PFSK-1 (cell line): ENCODE measurements at regions not wholly inside any gene's neighbourhood (a gene's known extent, or its start where the extent isn't known, plus 50 kb on each side); places are given as distances from the start of the nearest gene placed in this dataset.

Experiments
- FOXP2 ChIP-seq: optimal IDR thresholded peaks from 2 replicates; pipeline ENCODE3; 2011; ENCODE audit warnings: borderline replicate concordance, control low read depth, inconsistent platforms; ENCODE audit not compliant: insufficient read depth; ENCODE audit errors: extremely low read length, extremely low read depth
- POLR2AphosphoS5 ChIP-seq: IDR thresholded peaks from 2 replicates; pipeline ENCODE4 v1.6.1; 2012; ENCODE audit warnings: low read depth, mild to moderate bottlenecking, control low read depth, low read length, moderate library complexity
- REST ChIP-seq, 2 experiments: IDR thresholded peaks; 2 replicates each; pipeline versions ENCODE4 v1.6.1 to v1.8.0; 2011 to 2012; ENCODE audit warnings: low read depth in 2 of 2, low read length in 2 of 2, control low read depth in 1 of 2, inconsistent platforms in 1 of 2, mild to moderate bottlenecking in 1 of 2, moderate library complexity in 1 of 2; ENCODE audit not compliant: insufficient read depth in 1 of 2
- SIN3A ChIP-seq: IDR thresholded peaks from 2 replicates; pipeline ENCODE4 v1.6.1; 2012; ENCODE audit warnings: mild to moderate bottlenecking, low read length, moderate library complexity, borderline replicate concordance; ENCODE audit not compliant: insufficient read depth
- TAF1 ChIP-seq: IDR thresholded peaks from 2 replicates; pipeline ENCODE4 v1.6.1; 2012; ENCODE audit warnings: low read length, control low read depth, borderline replicate concordance; ENCODE audit not compliant: insufficient read depth

GRCh38 chr2:240325016-240326007 is 110.2 kb upstream of the GPC1 start:
- TF ChIP-seq FOXP2: no peak
- no peak for TF ChIP-seq REST (IDR thresholded peaks at IDR 0.05; ENCODE audit: insufficient read depth in 1 of 2, low read depth in 2 of 2, low read length in 2 of 2)
- no peak for TF ChIP-seq POLR2AphosphoS5
- no peak for TF ChIP-seq TAF1

GRCh38 chr2:240326246-240326645 is 109.2 kb upstream of the GPC1 start:
- TF ChIP-seq FOXP2 (no peak), REST (IDR thresholded peaks at IDR 0.05; ENCODE audit: insufficient read depth in 1 of 2, low read depth in 2 of 2, low read length in 2 of 2) (no peak), TAF1 (no peak), POLR2AphosphoS5 (no peak), SIN3A (no peak)

GRCh38 chr2:240326886-240327285 is 108.6 kb upstream of the GPC1 start:
- TF ChIP-seq FOXP2 (no peak), SIN3A (no peak), POLR2AphosphoS5 (no peak), TAF1 (no peak), REST (IDR thresholded peaks at IDR 0.05; ENCODE audit: insufficient read depth in 1 of 2, low read depth in 2 of 2, low read length in 2 of 2) (no peak)

GRCh38 chr2:240327566-240327965 is 107.9 kb upstream of the GPC1 start:
- no peak for TF ChIP-seq REST (IDR thresholded peaks at IDR 0.05; ENCODE audit: insufficient read depth in 1 of 2, low read depth in 2 of 2, low read length in 2 of 2)
- no peak for TF ChIP-seq FOXP2
- no peak for TF ChIP-seq SIN3A
- no peak for TF ChIP-seq POLR2AphosphoS5
- no peak for TF ChIP-seq TAF1

GRCh38 chr2:240328526-240328925 is 106.9 kb upstream of the GPC1 start:
- TF ChIP-seq SIN3A: no peak
- TF ChIP-seq TAF1: no peak
- no peak for TF ChIP-seq POLR2AphosphoS5
- TF ChIP-seq FOXP2: no peak
- no peak for TF ChIP-seq REST (IDR thresholded peaks at IDR 0.05; ENCODE audit: insufficient read depth in 1 of 2, low read depth in 2 of 2, low read length in 2 of 2)
